ENCODE measurements at regions not wholly inside any gene's neighbourhood (a gene's known extent, or its start where the extent isn't known, plus 50 kb on each side); places are given as distances from the start of the nearest gene placed in this dataset.

DNA sequence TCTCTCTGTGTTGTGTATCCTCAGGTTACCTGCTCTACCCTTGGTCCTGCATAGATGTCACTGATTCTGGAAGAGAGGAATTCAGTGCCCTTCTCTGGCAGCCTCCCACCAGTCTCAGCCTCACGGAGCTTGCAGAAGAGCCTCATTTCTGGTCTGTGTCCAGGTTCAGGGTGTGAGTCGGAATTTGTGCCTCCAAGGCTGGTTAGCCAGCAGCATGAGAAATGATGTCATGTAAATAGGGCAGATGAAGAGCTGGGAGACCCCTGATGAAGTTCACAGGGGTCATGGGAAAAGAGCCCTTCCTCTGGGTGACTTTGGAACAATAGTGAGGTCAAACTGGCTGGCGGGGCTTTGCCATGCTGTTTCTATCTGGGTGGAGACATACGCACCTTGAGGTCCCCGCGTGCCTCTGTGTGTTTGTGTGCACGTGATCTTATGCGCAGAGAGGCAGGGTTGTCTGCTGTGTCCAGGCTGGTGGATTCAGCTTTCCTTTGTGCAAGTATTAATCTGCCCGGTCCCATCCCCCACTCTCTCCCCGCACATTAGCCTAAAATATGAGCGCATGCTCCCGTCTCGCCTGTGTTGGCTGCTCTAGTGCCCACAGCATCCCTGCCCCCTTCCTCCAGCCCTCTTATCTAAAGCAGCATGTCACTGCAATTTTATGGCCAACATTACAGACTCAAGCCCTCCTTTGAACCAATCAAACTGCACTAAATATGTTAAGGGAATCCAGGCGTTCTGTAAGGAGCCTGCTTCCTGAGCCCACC is 256.3 kb upstream of the ZFHX3 start:
- no peak for DNase-seq (ENCODE audit: low spot score)

DNA sequence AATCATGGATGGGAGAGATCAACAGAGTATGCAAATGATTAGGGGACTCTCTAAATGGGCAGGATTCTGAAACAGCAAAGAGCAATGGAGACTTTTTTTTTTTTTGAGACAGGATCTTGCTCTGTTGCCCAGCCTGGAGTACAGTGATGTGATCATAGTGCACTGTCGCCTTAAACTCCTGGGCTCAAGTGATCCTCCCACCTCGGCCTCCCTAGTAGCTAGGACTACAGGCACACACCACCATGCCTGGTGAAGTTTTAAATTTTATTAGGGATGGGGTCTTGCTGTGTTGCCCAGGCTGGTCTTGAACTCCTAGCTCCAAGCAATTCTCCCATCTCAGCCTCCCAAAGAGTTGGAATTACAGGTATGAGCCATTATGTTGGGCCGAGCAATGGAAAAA is 255.0 kb upstream of the ZFHX3 start:
- DNase-seq (ENCODE audit: low spot score), result no peak

- DNase-seq (ENCODE audit: low spot score), result no peak
Measured at GRCh38 chr16:73301984-73302383, 254.1 kb upstream of the ZFHX3 start.

- no peak for DNase-seq (ENCODE audit: low spot score)
Measured at GRCh38 chr16:73299346-73299745, 251.4 kb upstream of the ZFHX3 start.

- DNase-seq (ENCODE audit: low spot score), result no peak
Measured at GRCh38 chr16:73298562-73298961, 250.6 kb upstream of the ZFHX3 start.

- no peak for DNase-seq (ENCODE audit: low spot score)
Measured at GRCh38 chr16:73290258-73290657, 242.3 kb upstream of the ZFHX3 start.

DNA sequence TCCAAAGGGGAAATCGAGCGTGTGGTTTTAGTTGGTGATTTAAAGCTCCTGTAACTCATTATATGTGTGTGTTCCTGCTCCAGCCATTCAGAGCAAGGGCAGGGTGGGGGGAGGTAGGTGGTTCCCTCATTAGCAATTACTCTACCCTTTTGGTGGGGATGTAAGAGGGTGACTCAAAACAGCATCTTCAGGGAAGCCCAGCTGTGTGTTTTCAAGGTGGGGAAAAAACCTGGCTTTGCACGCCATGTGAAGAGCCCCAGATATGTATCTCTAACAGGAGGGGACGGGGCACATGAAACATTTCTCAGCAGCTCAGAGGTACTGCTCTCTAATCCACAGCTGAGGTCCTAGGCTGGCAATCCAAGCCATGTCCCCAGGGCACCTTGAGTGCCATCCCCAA is 241.3 kb upstream of the ZFHX3 start:
- peak; percentile 4 for DNase-seq (ENCODE audit: low spot score)

DNA sequence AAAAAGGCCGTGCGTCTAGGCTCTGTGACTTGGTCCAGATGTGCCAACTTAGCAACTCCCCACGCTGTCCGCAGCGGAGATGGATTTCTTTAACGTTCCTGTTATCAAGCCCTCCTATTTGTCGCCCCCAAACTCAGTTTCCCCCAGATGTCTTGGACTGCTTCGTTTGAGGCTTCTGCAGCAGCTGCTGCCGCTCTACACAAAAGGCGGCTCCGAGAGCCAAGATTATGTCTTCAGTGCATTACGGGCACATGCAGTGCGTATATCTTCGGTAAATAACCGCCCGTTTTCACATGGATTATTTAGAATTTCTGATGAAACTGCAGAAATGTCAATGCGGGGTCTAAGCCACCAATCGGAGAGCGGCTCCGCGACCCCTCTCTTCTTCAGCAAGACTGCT is 240.6 kb upstream of the ZFHX3 start:
- DNase-seq (ENCODE audit: low spot score), result no peak

DNA sequence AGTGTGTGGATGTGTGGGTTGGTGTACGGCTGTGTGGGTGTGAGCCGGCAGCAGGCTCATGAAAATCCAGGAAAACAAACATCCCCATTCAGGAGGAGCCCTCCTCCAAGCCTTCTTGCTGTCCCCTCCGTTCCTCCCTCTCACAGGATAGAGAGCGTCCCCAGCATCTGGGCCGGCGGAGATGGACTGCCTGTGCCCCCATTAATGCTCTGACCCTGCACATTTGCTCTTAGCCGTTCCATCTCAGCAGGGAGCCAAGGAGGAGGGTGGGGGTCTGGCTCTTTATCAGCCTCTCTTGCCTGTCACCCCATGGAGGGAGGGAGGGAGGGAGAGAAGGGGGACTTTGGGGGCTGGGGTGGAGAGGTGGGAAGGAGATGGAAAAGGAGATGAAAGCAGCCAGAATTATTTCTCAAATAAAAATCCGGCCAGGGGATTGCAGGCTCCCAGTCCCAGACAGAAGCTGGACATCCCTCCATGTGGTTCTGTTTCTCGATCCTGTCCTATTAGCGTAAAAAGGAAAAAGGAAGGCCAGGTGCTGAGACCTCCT is 240.0 kb upstream of the ZFHX3 start:
- DNase-seq (ENCODE audit: low spot score), result no peak

- DNase-seq (ENCODE audit: low spot score), result no peak
Measured at GRCh38 chr16:73286346-73287267, 238.7 kb upstream of the ZFHX3 start.

DNA sequence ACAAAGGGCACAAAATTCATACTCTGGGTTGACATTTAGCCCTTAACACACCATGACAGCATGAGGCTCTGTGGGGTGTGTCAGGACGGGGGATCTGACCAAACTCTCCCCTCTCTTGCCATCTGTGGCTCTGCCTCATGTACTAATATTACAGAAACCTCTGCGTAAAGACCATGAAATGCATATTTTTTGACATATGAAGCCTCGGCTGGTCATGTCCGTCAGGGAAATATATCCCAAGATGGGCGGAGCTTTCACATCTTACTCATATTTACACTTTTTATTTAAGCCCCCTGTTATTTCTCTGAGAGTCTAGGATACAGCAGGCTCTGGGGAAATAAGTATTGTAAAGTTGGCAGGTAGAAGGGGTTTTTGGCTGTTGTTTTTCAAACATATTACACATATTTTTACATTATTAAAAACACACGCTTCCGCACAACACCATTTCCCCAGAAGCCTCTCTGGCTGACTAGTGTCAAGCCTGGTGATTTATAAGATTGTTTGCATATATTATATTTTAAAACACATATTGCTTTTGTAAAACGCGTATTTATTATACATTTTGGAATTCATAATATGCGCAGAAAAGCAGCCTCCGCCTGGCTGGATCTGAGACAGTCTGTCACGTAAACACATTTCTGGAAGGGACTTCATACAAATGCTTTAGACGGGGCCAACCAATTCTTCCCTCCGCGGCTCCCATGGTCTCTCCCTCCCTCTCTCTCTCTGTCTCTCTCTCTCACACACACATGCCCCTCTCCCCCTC is 237.7 kb upstream of the ZFHX3 start:
- no peak for DNase-seq (ENCODE audit: low spot score)

- no peak for DNase-seq (ENCODE audit: low spot score)
Measured at GRCh38 chr16:73280388-73280787, 232.5 kb upstream of the ZFHX3 start.

DNA sequence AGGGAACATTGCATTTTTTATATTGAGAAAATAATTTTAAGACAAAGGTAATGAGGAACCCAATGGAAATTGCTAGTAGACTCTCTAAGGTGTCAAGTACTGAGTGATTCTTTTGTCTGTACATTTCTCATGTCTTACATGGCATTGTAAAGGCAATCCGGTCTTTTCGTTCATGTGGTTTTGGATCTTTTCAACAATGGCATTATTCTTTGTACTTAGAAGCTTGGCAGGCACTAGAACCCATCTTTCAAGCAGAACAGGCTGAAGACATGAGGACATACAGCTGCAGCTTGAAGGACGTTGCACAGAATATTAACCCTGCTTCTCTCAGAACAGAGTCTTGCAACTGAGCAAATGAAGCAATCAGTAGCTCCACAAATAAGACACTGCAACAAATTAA is 231.5 kb upstream of the ZFHX3 start:
- no peak for DNase-seq (ENCODE audit: low spot score)

- DNase-seq (ENCODE audit: low spot score), result no peak
Measured at GRCh38 chr16:73277071-73277470, 229.1 kb upstream of the ZFHX3 start.

- no peak for DNase-seq (ENCODE audit: low spot score)
Measured at GRCh38 chr16:73275448-73275847, 227.5 kb upstream of the ZFHX3 start.

GRCh38 chr16:73275024-73275423 is 227.1 kb upstream of the ZFHX3 start:
- no peak for DNase-seq (ENCODE audit: low spot score)

- DNase-seq (ENCODE audit: low spot score), result no peak
Measured at GRCh38 chr16:73274140-73274539, 226.2 kb upstream of the ZFHX3 start.

GRCh38 chr16:73268366-73268993 is 220.6 kb upstream of the ZFHX3 start:
- DNase-seq (ENCODE audit: low spot score), result no peak

GRCh38 chr16:73265935-73266334 is 218.0 kb upstream of the ZFHX3 start:
- no peak for DNase-seq (ENCODE audit: low spot score)

DNA sequence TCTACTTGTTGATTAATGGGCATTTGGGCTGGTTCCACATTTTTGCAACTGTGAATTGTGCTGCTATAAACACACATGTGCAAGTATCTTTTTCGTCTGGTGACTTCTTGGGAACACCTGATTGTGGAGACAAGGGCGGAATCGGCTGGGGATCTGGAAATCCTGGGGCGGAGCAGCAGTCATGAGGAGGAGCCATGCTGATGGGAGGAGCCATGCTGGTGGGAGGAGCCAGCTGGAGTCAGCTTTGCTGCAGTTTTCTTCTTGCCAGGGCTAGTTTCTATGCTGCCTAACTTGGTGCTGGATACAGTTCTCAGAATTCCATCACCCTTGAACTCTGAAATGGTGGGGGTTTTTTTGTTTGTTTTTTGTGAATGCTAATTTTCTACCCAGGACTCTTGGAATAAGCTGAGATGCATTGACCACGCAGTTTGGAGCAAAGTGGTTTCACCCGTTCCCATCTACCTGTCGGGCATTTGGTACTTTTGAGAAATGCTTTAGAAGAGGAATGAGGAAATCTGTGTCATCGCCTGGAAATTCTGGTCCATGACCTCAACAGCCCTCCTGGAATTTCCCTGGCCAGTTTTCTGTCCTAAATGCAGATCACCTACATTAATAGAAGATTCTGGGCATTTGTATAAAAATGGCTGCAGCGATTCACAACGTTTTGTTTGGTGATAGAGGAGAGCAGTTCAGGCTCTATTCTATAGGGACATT is 217.4 kb upstream of the ZFHX3 start:
- no peak for DNase-seq (ENCODE audit: low spot score)

DNA sequence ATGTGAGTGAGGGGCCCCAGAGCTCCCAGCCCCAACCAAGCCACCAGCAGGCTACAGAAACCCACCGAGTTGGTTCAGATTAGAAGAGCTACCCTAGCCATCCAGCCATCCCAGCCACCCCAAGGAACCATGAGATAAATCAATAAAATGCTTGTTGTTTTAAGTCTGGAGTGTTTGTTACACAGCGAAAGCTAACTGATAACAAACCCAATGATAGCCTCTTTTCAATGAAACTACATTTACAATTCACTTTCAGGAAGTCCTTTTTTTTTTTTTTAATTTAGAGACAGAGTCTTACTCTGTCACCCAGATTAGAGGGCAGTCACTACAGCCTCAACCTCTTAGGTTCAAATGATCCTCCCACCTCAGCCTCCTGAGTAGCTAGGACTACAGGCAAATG is 215.0 kb upstream of the ZFHX3 start:
- no peak for DNase-seq (ENCODE audit: low spot score)
